Kidney epithelial cell (primary cell): ENCODE measurements at regions not wholly inside any gene's neighbourhood (a gene's known extent, or its start where the extent isn't known, plus 50 kb on each side); places are given as distances from the start of the nearest gene placed in this dataset.
"Not testable (repeated sequence)": the region's sequence is repeated elsewhere in the genome, so short reads cannot be mapped to it uniquely, and the experiment has no call there.

Experiments used
- DNase-seq: peaks from one replicate; pipeline ENCODE4 v3.0.0-alpha.2; 2010; ENCODE audit warnings: low read depth
- H3K27me3 ChIP-seq: 2 replicates; pipeline ENCODE4 v1.6.0; 2011; ENCODE audit warnings: low read length; ENCODE audit not compliant: control insufficient read depth, insufficient read depth
- H3K36me3 ChIP-seq: 2 replicates; pipeline ENCODE4 v1.5.1; 2011; ENCODE audit warnings: low read length; ENCODE audit not compliant: control insufficient read depth, insufficient read depth
- H3K4me3 ChIP-seq: 2 replicates; pipeline ENCODE4 v1.5.1; 2011; ENCODE audit warnings: low read depth, mild to moderate bottlenecking, control low read depth, low read length
- TF ChIP-seq, protein P1 (sequence below): IDR thresholded peaks from 2 replicates; pipeline ENCODE4 v1.5.1; 2011; ENCODE audit warnings: mild to moderate bottlenecking, moderate library complexity, low read length, control low read depth, inconsistent platforms; ENCODE audit not compliant: insufficient read depth, poor library complexity, severe bottlenecking

DNA sequence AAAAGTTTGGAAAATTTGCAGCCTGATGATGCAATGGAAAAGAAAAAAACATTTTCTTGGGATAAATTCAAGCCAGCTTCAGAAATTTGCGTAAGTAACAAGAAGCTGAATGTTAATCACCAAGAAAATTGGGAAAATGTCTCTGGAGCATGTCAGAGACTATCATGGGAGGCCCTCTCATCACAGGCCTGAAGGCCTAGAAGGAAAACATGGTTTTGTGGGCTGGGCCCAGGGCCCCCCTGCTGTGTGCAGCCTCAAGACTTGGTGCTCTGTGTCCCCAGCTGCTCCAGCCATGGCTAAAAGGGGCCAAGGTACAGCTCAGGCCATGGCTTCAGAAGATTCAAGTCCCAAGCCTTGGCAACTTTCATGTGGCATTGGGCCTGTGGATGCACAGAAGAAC, 1049.8 kb upstream of the GRIA3 start:
- DNase-seq, result no peak
- TF ChIP-seq, protein P1, sequence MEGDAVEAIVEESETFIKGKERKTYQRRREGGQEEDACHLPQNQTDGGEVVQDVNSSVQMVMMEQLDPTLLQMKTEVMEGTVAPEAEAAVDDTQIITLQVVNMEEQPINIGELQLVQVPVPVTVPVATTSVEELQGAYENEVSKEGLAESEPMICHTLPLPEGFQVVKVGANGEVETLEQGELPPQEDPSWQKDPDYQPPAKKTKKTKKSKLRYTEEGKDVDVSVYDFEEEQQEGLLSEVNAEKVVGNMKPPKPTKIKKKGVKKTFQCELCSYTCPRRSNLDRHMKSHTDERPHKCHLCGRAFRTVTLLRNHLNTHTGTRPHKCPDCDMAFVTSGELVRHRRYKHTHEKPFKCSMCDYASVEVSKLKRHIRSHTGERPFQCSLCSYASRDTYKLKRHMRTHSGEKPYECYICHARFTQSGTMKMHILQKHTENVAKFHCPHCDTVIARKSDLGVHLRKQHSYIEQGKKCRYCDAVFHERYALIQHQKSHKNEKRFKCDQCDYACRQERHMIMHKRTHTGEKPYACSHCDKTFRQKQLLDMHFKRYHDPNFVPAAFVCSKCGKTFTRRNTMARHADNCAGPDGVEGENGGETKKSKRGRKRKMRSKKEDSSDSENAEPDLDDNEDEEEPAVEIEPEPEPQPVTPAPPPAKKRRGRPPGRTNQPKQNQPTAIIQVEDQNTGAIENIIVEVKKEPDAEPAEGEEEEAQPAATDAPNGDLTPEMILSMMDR, result no peak
- Histone ChIP-seq H3K36me3 (no peaks in the 10 kb centered on the region), H3K4me3 (no peak overlapping the region), H3K27me3 (no peaks in the 10 kb centered on the region)

- no peak overlapping the region for H3K4me3 ChIP-seq
- H3K27me3 ChIP-seq, result no peaks in the 10 kb centered on the region
- no peak for DNase-seq
- TF ChIP-seq, protein P1, result no peak
- H3K36me3 ChIP-seq, result no peaks in the 10 kb centered on the region
Observed at GRCh38 chrX:122135070-122135469, 1049.0 kb upstream of the GRIA3 start.

DNA sequence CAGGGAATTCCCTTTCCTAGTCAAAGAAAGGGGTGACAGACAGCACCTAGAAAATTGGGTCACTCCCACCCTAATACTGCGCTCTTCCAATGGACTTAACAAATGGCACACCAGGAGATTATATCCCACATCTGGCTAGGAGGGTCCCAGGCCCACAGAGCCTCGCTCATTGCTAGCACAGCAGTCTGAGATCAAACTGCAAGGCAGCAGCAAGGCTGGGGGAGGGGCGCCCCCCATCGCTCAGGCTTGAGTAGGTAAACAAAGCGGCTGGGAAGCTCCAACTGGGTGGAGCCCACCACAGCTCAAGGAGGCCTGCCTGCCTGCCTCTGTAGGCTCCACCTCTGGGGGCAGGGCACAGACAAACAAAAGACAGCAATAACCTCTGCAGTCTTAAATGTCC, 1043.9 kb upstream of the GRIA3 start:
- not testable (repeated sequence) for H3K4me3 ChIP-seq, DNase-seq, H3K36me3 ChIP-seq, H3K27me3 ChIP-seq

DNA sequence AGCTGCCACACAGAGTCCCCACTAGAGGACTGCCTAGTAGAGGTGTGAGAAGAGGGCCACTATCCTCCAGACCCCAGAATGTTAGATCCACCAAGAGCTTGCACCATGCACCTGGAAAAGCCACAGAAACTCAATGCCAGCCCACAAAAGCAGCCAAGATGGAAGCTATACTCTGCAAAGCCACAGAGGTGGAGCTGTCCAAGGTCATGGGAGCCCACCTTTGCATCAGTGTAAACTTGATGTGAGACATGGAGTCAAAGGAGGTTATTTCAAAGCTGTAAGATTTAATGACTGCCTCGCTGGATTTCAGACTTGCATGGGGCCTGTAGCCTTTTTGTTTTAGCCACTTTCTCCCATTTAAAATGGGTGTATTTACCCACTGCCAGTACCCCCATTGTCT, 1030.1 kb upstream of the GRIA3 start:
- DNase-seq, result no peak
- Histone ChIP-seq H3K27me3 (no peaks in the 10 kb centered on the region), H3K36me3 (no peaks in the 10 kb centered on the region), H3K4me3 (no peak overlapping the region)
- TF ChIP-seq, protein P1, result no peak

GRCh38 chrX:122168241-122168640, 1015.8 kb upstream of the GRIA3 start:
- Histone ChIP-seq H3K36me3 (no peaks in the 10 kb centered on the region), H3K27me3 (no peaks in the 10 kb centered on the region), H3K4me3 (no peak overlapping the region)
- TF ChIP-seq, protein P1, result no peak
- DNase-seq, result no peak

DNA sequence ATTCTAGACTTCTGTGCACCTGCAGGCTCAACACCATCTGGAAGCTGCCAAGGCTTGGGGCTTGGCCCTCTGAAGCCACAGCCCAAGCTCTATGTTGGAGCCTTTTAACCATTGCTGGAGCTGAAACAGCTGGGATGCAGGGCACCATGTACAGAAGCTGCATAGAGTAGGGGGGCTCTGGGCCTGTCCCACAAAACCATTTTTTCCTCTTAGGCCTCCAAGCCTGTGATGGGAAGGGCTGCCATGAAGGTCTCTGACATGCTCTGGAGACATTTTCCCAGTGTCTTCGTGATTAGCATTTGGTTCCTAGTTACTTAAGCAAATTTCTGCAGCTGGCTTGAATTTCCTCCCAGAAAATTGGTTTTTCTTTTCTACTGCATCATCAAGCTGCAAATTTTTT, 999.3 kb upstream of the GRIA3 start:
- H3K27me3 ChIP-seq, result no peaks in the 10 kb centered on the region
- no peak overlapping the region for H3K4me3 ChIP-seq
- no peaks in the 10 kb centered on the region for H3K36me3 ChIP-seq
- DNase-seq, result no peak
- TF ChIP-seq, protein P1, result no peak
